CD4-positive, alpha-beta memory T cell (primary cell): ENCODE measurements at regions not wholly inside any gene's neighbourhood (a gene's known extent, or its start where the extent isn't known, plus 50 kb on each side); places are given as distances from the start of the nearest gene placed in this dataset.

ENCODE experiments used
- CTCF ChIA-PET: fragments of 350-600 bp; sonication (Branson Sonifier 250); formaldehyde crosslinking; loops from one replicate; lab custom pipeline; 2021; ENCODE audit warnings: inconsistent platforms; ENCODE audit not compliant: partially characterized antibody; lab: Charles Lee
- POLR2A ChIA-PET: fragments of 350-600 bp; sonication (Branson Sonifier 250); formaldehyde crosslinking; loops from one replicate; lab custom pipeline; 2021; ENCODE audit not compliant: partially characterized antibody; lab: Charles Lee
- DNase-seq, 5 donors: peaks; one replicate each; pipeline versions ENCODE4 v3.0.0 to v3.0.0-alpha.2; 2020 to 2022; ENCODE audit warnings: mixed read lengths in 1 of 5
- H3K27ac ChIP-seq: one replicate; pipeline ENCODE4 v1.7.0; 2013; ENCODE audit warnings: low read depth, low read length
- H3K27me3 ChIP-seq: 2 replicates; pipeline ENCODE4 v1.7.0; 2013; ENCODE audit warnings: mild to moderate bottlenecking, low read length, moderate library complexity; ENCODE audit not compliant: insufficient read depth
- H3K36me3 ChIP-seq: 2 replicates; pipeline ENCODE4 v1.7.0; 2013; ENCODE audit warnings: mild to moderate bottlenecking, low read length, moderate library complexity; ENCODE audit not compliant: insufficient read depth
- H3K4me1 ChIP-seq: 2 replicates; pipeline ENCODE4 v1.7.0; 2013; ENCODE audit warnings: mild to moderate bottlenecking, low read length, moderate library complexity; ENCODE audit not compliant: insufficient read depth
- H3K4me3 ChIP-seq, 2 donors: one replicate each; pipeline ENCODE4 v1.7.0; 2013; ENCODE audit warnings: low read length in 2 of 2, mild to moderate bottlenecking in 1 of 2
- H3K9me3 ChIP-seq, 2 donors: one replicate each; pipeline ENCODE4 v1.7.0; 2013; ENCODE audit warnings: low read length in 2 of 2, control low read depth in 1 of 2; ENCODE audit not compliant: control insufficient read depth in 1 of 2
- H3K27ac Mint-ChIP-seq, 7 donors: one replicate each; pipeline ENCODE4 v1.8.0; 2020 to 2021; ENCODE audit warnings: mixed read lengths in 7 of 7, mild to moderate bottlenecking in 6 of 7, inconsistent platforms in 3 of 7, moderate library complexity in 3 of 7
- H3K27me3 Mint-ChIP-seq, 2 donors: one replicate each; pipeline ENCODE4 v1.8.0; 2020 to 2021; ENCODE audit warnings: mixed read lengths in 2 of 2
- H3K36me3 Mint-ChIP-seq, 2 donors: one replicate each; pipeline ENCODE4 v1.8.0; 2020 to 2021; ENCODE audit warnings: mixed read lengths in 2 of 2, inconsistent platforms in 1 of 2, mild to moderate bottlenecking in 1 of 2
- H3K4me1 Mint-ChIP-seq, 4 donors: one replicate each; pipeline ENCODE4 v1.8.0; 2020 to 2021; ENCODE audit warnings: mixed read lengths in 4 of 4, mild to moderate bottlenecking in 1 of 4
- H3K4me3 Mint-ChIP-seq, 8 donors: one replicate each; pipeline ENCODE4 v1.8.0; 2020 to 2021; ENCODE audit warnings: mixed read lengths in 8 of 8, mild to moderate bottlenecking in 7 of 8, moderate library complexity in 6 of 8, inconsistent platforms in 3 of 8
- H3K9me3 Mint-ChIP-seq, 8 donors: one replicate each; pipeline ENCODE4 v1.8.0; 2020 to 2021; ENCODE audit warnings: mixed read lengths in 8 of 8, mild to moderate bottlenecking in 5 of 8, inconsistent platforms in 3 of 8, moderate library complexity in 1 of 8
- intact Hi-C: fragments of 100-400 bp; cut with micrococcal nuclease; formaldehyde crosslinking; loops from one replicate; pipeline ENCODE4 v1.15.1; 2023

DNA sequence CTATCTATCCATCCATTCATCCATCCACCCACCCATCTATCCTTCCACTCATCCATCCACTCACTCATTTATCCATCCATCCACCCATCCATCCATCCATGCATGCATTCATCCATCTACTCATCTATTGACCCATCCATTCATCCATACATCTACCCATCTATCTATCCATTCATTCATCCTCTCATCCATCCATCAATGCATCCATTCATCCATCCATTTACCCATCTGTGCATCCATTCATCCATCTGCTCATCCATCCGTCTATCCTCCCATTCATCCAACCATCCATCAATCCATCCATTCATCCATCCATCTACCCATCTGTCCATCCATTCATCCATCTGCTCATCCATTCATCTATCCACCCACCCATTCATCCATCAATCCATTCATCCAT lies 224.5 kb upstream of the MAF start:
- no peak for DNase-seq
- Mint-ChIP-seq H3K36me3 (no peaks in the 10 kb centered on the region), H3K27ac (no peak overlapping the region), H3K9me3 (no peaks in the 10 kb centered on the region), H3K4me3 (no peak overlapping the region), H3K4me1 (no peaks in the 10 kb centered on the region), H3K27me3 (peaks cover 5 to 7% of the 10 kb centered on the region in 2 donors)
- H3K4me1 ChIP-seq = no peaks in the 10 kb centered on the region
- H3K27me3 ChIP-seq = no peaks in the 10 kb centered on the region
- no peak overlapping the region for H3K4me3 ChIP-seq
- no peaks in the 10 kb centered on the region for H3K36me3 ChIP-seq
- ChIA-PET POLR2A (no interaction called here), CTCF (no interaction called here)
- no peaks in the 10 kb centered on the region for H3K9me3 ChIP-seq
- no peak overlapping the region for H3K27ac ChIP-seq
- intact Hi-C loops = no loop called here

DNA sequence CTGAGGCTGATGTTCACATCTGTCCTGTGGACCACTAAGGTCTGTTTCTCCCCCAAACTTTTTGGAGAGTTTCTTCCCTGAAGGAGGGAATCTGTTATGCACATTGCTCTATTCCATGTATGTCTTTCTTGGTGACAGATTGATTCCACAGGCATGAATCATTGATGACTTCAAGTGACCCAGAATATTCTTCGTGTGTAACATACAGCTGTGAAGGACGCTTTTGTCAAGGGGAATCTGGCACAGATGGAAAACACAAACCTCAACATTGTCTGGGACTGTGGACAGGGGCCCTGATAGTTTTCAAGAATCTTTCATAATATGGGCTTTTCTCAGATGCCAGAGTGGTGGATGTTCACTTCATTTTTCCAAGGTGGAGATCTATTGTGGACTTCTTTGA lies 223.1 kb upstream of the MAF start:
- H3K4me3 Mint-ChIP-seq = no peak overlapping the region
- intact Hi-C loops = no loop called here
- DNase-seq = no peak
- CTCF ChIA-PET = no interaction called here
- no peak overlapping the region for H3K27ac Mint-ChIP-seq
- Histone ChIP-seq H3K4me1 (no peaks in the 10 kb centered on the region), H3K4me3 (no peak overlapping the region), H3K27ac (no peak overlapping the region), H3K36me3 (no peaks in the 10 kb centered on the region), H3K9me3 (no peaks in the 10 kb centered on the region), H3K27me3 (no peaks in the 10 kb centered on the region)
- no peaks in the 10 kb centered on the region for H3K4me1 Mint-ChIP-seq
- H3K27me3 Mint-ChIP-seq = peaks cover 6 to 7% of the 10 kb centered on the region in 2 donors
- no peaks in the 10 kb centered on the region for H3K36me3 Mint-ChIP-seq
- H3K9me3 Mint-ChIP-seq = no peaks in the 10 kb centered on the region
- POLR2A ChIA-PET = no interaction called here

DNA sequence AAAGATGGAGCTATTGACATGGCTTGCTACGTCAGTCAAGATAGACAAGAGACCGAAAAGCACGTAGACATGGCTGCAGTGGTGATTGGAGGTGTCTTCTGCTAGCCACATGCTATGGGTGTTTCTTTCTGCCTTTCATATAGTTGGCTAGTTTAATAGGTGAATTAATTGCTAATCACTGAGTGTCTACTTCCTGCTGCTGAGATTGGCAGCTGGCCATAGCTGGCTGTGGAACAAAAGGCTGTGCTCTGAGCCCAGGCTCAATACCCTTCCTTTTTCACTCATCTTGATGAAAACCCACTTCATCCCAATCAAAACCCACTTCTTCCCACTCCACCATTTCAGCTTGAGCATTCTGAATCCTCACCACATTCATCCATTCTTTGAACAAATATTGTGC lies 221.4 kb upstream of the MAF start:
- Mint-ChIP-seq H3K9me3 (no peaks in the 10 kb centered on the region), H3K4me3 (no peak overlapping the region), H3K4me1 (no peaks in the 10 kb centered on the region), H3K27me3 (peaks cover 6 to 9% of the 10 kb centered on the region in 2 donors), H3K27ac (no peak overlapping the region), H3K36me3 (no peaks in the 10 kb centered on the region)
- no peaks in the 10 kb centered on the region for H3K36me3 ChIP-seq
- intact Hi-C loops = no loop called here
- H3K4me1 ChIP-seq = no peaks in the 10 kb centered on the region
- ChIA-PET CTCF (no interaction called here), POLR2A (no interaction called here)
- no peak for DNase-seq
- H3K27ac ChIP-seq = no peak overlapping the region
- no peaks in the 10 kb centered on the region for H3K27me3 ChIP-seq
- no peaks in the 10 kb centered on the region for H3K9me3 ChIP-seq
- H3K4me3 ChIP-seq = no peak overlapping the region

DNA sequence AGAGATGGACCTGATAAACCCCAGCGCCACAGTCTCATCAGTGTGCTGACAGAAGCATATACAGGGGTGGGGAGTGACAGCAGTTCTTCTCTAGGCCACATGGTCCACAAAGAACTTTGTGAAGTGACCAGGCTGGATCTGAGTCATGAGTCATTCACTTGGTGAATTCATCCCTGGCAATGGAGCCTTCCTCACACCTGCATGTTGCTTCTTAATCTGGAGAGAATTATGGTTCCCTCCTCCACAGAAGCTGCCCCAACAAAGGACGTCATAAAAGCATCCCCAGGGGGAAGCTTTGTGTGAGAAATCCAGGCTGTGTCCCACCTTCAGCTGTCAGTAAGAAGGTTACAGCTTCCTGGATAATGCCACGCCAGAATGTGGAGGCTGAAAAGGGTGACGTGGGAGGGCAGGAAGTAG lies 215.6 kb upstream of the MAF start:
- Histone ChIP-seq H3K27ac (no peak overlapping the region), H3K4me3 (no peak overlapping the region), H3K4me1 (no peaks in the 10 kb centered on the region), H3K27me3 (no peaks in the 10 kb centered on the region), H3K9me3 (no peaks in the 10 kb centered on the region), H3K36me3 (no peaks in the 10 kb centered on the region)
- no peak overlapping the region for H3K27ac Mint-ChIP-seq
- ChIA-PET CTCF (no interaction called here), POLR2A (no interaction called here)
- H3K4me3 Mint-ChIP-seq = no peak overlapping the region
- intact Hi-C loops = no loop called here
- H3K9me3 Mint-ChIP-seq = peaks cover 0 to 2% (median 0%) of the 10 kb centered on the region in 8 donors
- H3K36me3 Mint-ChIP-seq = no peaks in the 10 kb centered on the region
- no peaks in the 10 kb centered on the region for H3K4me1 Mint-ChIP-seq
- no peak for DNase-seq
- H3K27me3 Mint-ChIP-seq = peaks cover 13% of the 10 kb centered on the region in 2 donors

DNA sequence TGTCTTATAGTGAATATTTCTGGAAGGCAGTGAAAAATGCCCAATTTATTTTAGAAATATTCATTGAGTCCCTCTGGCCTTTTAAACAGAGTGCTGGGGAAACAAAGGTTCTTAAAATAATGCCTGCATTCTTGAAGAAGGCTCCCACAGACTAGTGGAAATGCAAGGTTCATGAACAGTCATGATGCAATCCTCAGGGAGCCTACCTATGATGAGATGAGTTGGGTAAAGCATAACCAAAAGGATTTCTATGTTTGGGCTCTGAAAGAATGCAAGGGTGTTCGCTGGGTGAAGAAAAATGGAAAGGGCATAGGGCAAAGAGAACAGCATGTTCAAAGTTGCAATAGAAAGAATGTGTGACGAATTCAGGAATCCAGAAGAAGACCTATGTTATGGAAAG lies 214.5 kb upstream of the MAF start:
- H3K27ac ChIP-seq = no peak overlapping the region
- Mint-ChIP-seq H3K4me3 (no peak overlapping the region), H3K36me3 (no peaks in the 10 kb centered on the region), H3K27ac (no peak overlapping the region), H3K9me3 (peaks cover 0 to 2% (median 0%) of the 10 kb centered on the region in 8 donors), H3K4me1 (no peaks in the 10 kb centered on the region), H3K27me3 (peaks cover 7 to 8% of the 10 kb centered on the region in 2 donors)
- CTCF ChIA-PET = no interaction called here
- no peak overlapping the region for H3K4me3 ChIP-seq
- no peaks in the 10 kb centered on the region for H3K9me3 ChIP-seq
- no peak for DNase-seq
- no peaks in the 10 kb centered on the region for H3K4me1 ChIP-seq
- POLR2A ChIA-PET = no interaction called here
- no peaks in the 10 kb centered on the region for H3K36me3 ChIP-seq
- H3K27me3 ChIP-seq = no peaks in the 10 kb centered on the region
- intact Hi-C loops = no loop called here

DNA sequence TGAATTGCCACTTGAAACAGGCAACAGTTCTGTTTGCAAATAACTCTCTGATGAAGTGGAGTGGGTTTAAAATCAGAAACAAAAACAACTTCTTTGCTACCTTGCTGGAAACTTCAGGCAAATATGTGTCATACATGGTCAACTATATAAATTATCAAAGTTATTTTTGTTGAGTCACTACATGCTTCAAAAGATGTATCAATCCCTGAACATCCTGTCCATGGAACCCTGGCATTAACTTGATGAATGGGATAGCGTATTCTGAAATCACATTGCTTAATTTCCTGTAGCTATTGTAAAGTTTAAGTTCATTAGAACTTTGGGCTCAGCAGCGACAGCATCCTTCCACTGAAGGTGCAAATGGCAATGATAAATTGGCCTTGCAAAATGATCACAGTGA lies 213.6 kb upstream of the MAF start:
- H3K27me3 Mint-ChIP-seq = peaks cover 7 to 10% of the 10 kb centered on the region in 2 donors
- H3K4me1 Mint-ChIP-seq = no peaks in the 10 kb centered on the region
- no peak for DNase-seq
- H3K27me3 ChIP-seq = no peaks in the 10 kb centered on the region
- H3K9me3 Mint-ChIP-seq = peaks cover 0 to 2% (median 0%) of the 10 kb centered on the region in 8 donors
- no peaks in the 10 kb centered on the region for H3K36me3 ChIP-seq
- H3K4me1 ChIP-seq = no peaks in the 10 kb centered on the region
- ChIA-PET POLR2A (no interaction called here), CTCF (interaction anchor here (0.6 kb wide), 1 partner anchor 10 kb away, joined by 6 read pairs; no protein-coding TSS in a partner anchor)
- H3K36me3 Mint-ChIP-seq = no peaks in the 10 kb centered on the region
- no peak overlapping the region for H3K4me3 Mint-ChIP-seq
- H3K4me3 ChIP-seq = no peak overlapping the region
- intact Hi-C loops = no loop called here
- no peak overlapping the region for H3K27ac Mint-ChIP-seq
- H3K27ac ChIP-seq = no peak overlapping the region
- no peaks in the 10 kb centered on the region for H3K9me3 ChIP-seq

DNA sequence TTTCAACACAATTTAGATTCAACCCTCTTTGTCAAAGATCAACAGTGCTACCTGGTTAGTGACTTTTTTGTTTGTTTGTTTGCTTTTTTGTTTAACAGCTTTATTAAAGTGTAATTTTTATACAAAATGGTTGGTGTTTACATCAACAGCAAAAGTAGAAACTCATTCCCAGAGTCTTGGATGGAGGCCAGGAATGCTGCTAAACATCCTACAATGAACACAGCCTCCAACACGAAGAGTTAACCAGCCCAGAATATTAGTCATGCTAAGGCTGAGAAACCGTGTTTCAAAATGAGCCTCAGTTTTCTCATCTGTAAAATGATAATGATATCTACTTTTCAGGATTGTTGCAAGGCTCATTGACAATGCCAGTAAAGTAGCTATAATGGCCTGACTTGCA lies 211.0 kb upstream of the MAF start:
- ChIA-PET POLR2A (no interaction called here), CTCF (no interaction called here)
- DNase-seq = no peak
- H3K27ac Mint-ChIP-seq = no peak overlapping the region
- H3K9me3 Mint-ChIP-seq = peaks cover 0 to 2% (median 0%) of the 10 kb centered on the region in 8 donors
- no peak overlapping the region for H3K4me3 Mint-ChIP-seq
- Histone ChIP-seq H3K36me3 (no peaks in the 10 kb centered on the region), H3K9me3 (no peaks in the 10 kb centered on the region), H3K4me3 (no peak overlapping the region), H3K27me3 (no peaks in the 10 kb centered on the region), H3K27ac (no peak overlapping the region), H3K4me1 (no peaks in the 10 kb centered on the region)
- intact Hi-C loops = no loop called here
- H3K27me3 Mint-ChIP-seq = peaks cover 12 to 19% of the 10 kb centered on the region in 2 donors
- H3K4me1 Mint-ChIP-seq = no peaks in the 10 kb centered on the region
- H3K36me3 Mint-ChIP-seq = no peaks in the 10 kb centered on the region
